Osteoblast (primary cell): ENCODE measurements at regions not wholly inside any gene's neighbourhood (a gene's known extent, or its start where the extent isn't known, plus 50 kb on each side); places are given as distances from the start of the nearest gene placed in this dataset.

Source experiments
- DNase-seq: peaks from one replicate; pipeline ENCODE4 v3.0.0; 2011; ENCODE audit warnings: low spot score, mixed read lengths; ENCODE audit not compliant: insufficient read length; ENCODE audit errors: missing footprints
- H2AFZ ChIP-seq: 2 replicates; pipeline ENCODE4 v1.6.0; 2011; ENCODE audit warnings: mild to moderate bottlenecking, low read length
- H3K27ac ChIP-seq: 2 replicates; pipeline ENCODE4 v1.5.1; 2011; ENCODE audit warnings: mild to moderate bottlenecking, low read depth, low read length, moderate library complexity
- H3K27me3 ChIP-seq: 2 replicates; pipeline ENCODE4 v1.6.0; 2012; ENCODE audit warnings: mild to moderate bottlenecking, control low read depth, inconsistent platforms, low read length, moderate library complexity; ENCODE audit not compliant: insufficient read depth
- H3K36me3 ChIP-seq: 2 replicates; pipeline ENCODE4 v1.5.1; 2011; ENCODE audit warnings: mild to moderate bottlenecking, low read length, control low read depth, moderate library complexity; ENCODE audit not compliant: insufficient read depth
- H3K4me1 ChIP-seq: 2 replicates; pipeline ENCODE4 v1.5.1; 2011; ENCODE audit warnings: mild to moderate bottlenecking, low read length, control low read depth, moderate library complexity; ENCODE audit not compliant: insufficient read depth
- H3K4me2 ChIP-seq: 2 replicates; pipeline ENCODE4 v1.6.0; 2011; ENCODE audit warnings: mild to moderate bottlenecking, low read length; ENCODE audit not compliant: insufficient read depth
- H3K4me3 ChIP-seq: fragments of 200-600 bp; sonication (generic); 3 replicates; pipeline ENCODE4 v1.5.1; 2012; ENCODE audit warnings: mild to moderate bottlenecking, low read length, inconsistent platforms; ENCODE audit not compliant: insufficient read depth
- H3K79me2 ChIP-seq: 2 replicates; pipeline ENCODE4 v1.6.0; 2012; ENCODE audit warnings: mild to moderate bottlenecking, low read length, control low read depth, inconsistent platforms; ENCODE audit not compliant: insufficient read depth
- H3K9me3 ChIP-seq: 2 replicates; pipeline ENCODE4 v1.5.1; 2011; ENCODE audit warnings: low read depth, low read length, control low read depth
- H4K20me1 ChIP-seq: 2 replicates; pipeline ENCODE4 v1.6.0; 2012; ENCODE audit warnings: mild to moderate bottlenecking, low read length, control low read depth; ENCODE audit not compliant: insufficient read depth
- CTCF ChIP-seq: IDR thresholded peaks from 2 replicates; pipeline ENCODE4 v1.5.1; 2011; ENCODE audit warnings: mild to moderate bottlenecking, low read depth, low read length, moderate library complexity; ENCODE audit errors: extremely low read depth

- no peak overlapping the region for H3K27ac ChIP-seq
- DNase-seq: no peak
Measured at GRCh38 chr6:15948930-15949900, 179.7 kb upstream of the MYLIP start.

GRCh38 chr6:15947923-15948322 is 181.0 kb upstream of the MYLIP start:
- no peak overlapping the region for H3K4me3 ChIP-seq
- DNase-seq: no peak
- no peak overlapping the region for H3K27ac ChIP-seq
- no peaks in the 10 kb centered on the region for H3K4me1 ChIP-seq
- H4K20me1 ChIP-seq: no peaks in the 10 kb centered on the region
- no peak for TF ChIP-seq CTCF
- H2AFZ ChIP-seq: no peak overlapping the region
- no peaks in the 10 kb centered on the region for H3K9me3 ChIP-seq
- no peaks in the 10 kb centered on the region for H3K36me3 ChIP-seq
- no peak overlapping the region for H3K4me2 ChIP-seq
- H3K79me2 ChIP-seq: no peaks in the 10 kb centered on the region
- H3K27me3 ChIP-seq: no peaks in the 10 kb centered on the region

More at GRCh38 chr6:15948930-15949900, 179.7 kb upstream of the MYLIP start:
- Histone ChIP-seq H3K36me3 (no peaks in the 10 kb centered on the region), H4K20me1 (no peaks in the 10 kb centered on the region), H3K27me3 (no peaks in the 10 kb centered on the region), H3K4me3 (no peak overlapping the region), H3K9me3 (no peaks in the 10 kb centered on the region), H3K79me2 (no peaks in the 10 kb centered on the region), H3K4me1 (no peaks in the 10 kb centered on the region), H2AFZ (no peak overlapping the region), H3K4me2 (no peak overlapping the region)
- TF ChIP-seq CTCF: no peak

- TF ChIP-seq CTCF: no peak
- H3K4me2 ChIP-seq: no peak overlapping the region
- no peaks in the 10 kb centered on the region for H3K36me3 ChIP-seq
- no peaks in the 10 kb centered on the region for H3K4me1 ChIP-seq
- no peak overlapping the region for H3K27ac ChIP-seq
- no peaks in the 10 kb centered on the region for H3K9me3 ChIP-seq
- DNase-seq: no peak
- no peak overlapping the region for H2AFZ ChIP-seq
- H3K4me3 ChIP-seq: no peak overlapping the region
- H3K27me3 ChIP-seq: no peaks in the 10 kb centered on the region
- H3K79me2 ChIP-seq: no peaks in the 10 kb centered on the region
- H4K20me1 ChIP-seq: no peaks in the 10 kb centered on the region
Measured at GRCh38 chr6:15947436-15947835, 181.4 kb upstream of the MYLIP start.

- Histone ChIP-seq H3K27ac (no peak overlapping the region), H3K36me3 (no peaks in the 10 kb centered on the region), H3K4me2 (no peak overlapping the region), H2AFZ (no peak overlapping the region), H3K27me3 (no peaks in the 10 kb centered on the region), H3K4me1 (no peaks in the 10 kb centered on the region), H4K20me1 (no peaks in the 10 kb centered on the region), H3K9me3 (no peaks in the 10 kb centered on the region), H3K4me3 (no peak overlapping the region), H3K79me2 (no peaks in the 10 kb centered on the region)
- DNase-seq: no peak
- no peak for TF ChIP-seq CTCF
Measured at GRCh38 chr6:15946701-15947385, 182.0 kb upstream of the MYLIP start.
